ENCODE measurements at regions not wholly inside any gene's neighbourhood (a gene's known extent, or its start where the extent isn't known, plus 50 kb on each side); places are given as distances from the start of the nearest gene placed in this dataset.

DNA sequence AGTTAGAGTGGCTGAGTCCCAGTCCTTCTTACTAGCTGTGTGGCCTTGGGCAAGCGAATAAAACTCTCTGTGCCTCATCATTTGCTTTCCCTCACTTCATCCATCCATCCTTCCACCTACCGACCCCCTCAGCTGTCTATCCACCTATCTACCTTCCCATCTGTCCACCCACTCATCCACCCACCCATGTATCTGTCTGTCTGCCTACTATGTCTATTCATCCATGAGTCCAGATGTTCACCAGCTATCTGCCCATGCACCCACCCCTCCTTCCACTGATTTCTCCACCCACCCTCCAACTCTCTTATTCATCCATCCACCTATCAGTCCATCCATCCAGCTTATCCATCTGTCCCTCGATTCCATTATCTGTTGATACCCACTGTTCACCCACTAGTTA lies 60.4 kb upstream of the ATP2B2 start:
- no peak for TF ChIP-seq JUND (IDR thresholded peaks at IDR 0.05)
- TF ChIP-seq EZH2phosphoT487 (IDR thresholded peaks at IDR 0.05; ENCODE audit: borderline replicate concordance, low read depth) = no peak
- TF ChIP-seq, protein P1, sequence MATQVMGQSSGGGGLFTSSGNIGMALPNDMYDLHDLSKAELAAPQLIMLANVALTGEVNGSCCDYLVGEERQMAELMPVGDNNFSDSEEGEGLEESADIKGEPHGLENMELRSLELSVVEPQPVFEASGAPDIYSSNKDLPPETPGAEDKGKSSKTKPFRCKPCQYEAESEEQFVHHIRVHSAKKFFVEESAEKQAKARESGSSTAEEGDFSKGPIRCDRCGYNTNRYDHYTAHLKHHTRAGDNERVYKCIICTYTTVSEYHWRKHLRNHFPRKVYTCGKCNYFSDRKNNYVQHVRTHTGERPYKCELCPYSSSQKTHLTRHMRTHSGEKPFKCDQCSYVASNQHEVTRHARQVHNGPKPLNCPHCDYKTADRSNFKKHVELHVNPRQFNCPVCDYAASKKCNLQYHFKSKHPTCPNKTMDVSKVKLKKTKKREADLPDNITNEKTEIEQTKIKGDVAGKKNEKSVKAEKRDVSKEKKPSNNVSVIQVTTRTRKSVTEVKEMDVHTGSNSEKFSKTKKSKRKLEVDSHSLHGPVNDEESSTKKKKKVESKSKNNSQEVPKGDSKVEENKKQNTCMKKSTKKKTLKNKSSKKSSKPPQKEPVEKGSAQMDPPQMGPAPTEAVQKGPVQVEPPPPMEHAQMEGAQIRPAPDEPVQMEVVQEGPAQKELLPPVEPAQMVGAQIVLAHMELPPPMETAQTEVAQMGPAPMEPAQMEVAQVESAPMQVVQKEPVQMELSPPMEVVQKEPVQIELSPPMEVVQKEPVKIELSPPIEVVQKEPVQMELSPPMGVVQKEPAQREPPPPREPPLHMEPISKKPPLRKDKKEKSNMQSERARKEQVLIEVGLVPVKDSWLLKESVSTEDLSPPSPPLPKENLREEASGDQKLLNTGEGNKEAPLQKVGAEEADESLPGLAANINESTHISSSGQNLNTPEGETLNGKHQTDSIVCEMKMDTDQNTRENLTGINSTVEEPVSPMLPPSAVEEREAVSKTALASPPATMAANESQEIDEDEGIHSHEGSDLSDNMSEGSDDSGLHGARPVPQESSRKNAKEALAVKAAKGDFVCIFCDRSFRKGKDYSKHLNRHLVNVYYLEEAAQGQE (IDR thresholded peaks at IDR 0.05; ENCODE audit: low read depth, low read length) = no peak
- TF ChIP-seq TAF1 (IDR thresholded peaks at IDR 0.05; ENCODE audit: borderline replicate concordance, low read depth, low read length) = no peak
- TF ChIP-seq RXRA (IDR thresholded peaks at IDR 0.05; ENCODE audit: borderline replicate concordance, low read depth) = no peak
- TF ChIP-seq, protein P2, sequence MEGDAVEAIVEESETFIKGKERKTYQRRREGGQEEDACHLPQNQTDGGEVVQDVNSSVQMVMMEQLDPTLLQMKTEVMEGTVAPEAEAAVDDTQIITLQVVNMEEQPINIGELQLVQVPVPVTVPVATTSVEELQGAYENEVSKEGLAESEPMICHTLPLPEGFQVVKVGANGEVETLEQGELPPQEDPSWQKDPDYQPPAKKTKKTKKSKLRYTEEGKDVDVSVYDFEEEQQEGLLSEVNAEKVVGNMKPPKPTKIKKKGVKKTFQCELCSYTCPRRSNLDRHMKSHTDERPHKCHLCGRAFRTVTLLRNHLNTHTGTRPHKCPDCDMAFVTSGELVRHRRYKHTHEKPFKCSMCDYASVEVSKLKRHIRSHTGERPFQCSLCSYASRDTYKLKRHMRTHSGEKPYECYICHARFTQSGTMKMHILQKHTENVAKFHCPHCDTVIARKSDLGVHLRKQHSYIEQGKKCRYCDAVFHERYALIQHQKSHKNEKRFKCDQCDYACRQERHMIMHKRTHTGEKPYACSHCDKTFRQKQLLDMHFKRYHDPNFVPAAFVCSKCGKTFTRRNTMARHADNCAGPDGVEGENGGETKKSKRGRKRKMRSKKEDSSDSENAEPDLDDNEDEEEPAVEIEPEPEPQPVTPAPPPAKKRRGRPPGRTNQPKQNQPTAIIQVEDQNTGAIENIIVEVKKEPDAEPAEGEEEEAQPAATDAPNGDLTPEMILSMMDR (IDR thresholded peaks at IDR 0.05) = no peak
- no peak for TF ChIP-seq POLR2AphosphoS5 (IDR thresholded peaks at IDR 0.05; ENCODE audit: low read depth, low read length)
- no peak for TF ChIP-seq RAD21 (IDR thresholded peaks at IDR 0.05; ENCODE audit: low read length)
- TF ChIP-seq ZBTB33 (IDR thresholded peaks at IDR 0.05; ENCODE audit: borderline replicate concordance, low read depth) = no peak
- TF ChIP-seq, protein P3, sequence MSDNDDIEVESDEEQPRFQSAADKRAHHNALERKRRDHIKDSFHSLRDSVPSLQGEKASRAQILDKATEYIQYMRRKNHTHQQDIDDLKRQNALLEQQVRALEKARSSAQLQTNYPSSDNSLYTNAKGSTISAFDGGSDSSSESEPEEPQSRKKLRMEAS (IDR thresholded peaks at IDR 0.05; ENCODE audit: low read depth) = no peak
- TF ChIP-seq NRF1 (IDR thresholded peaks at IDR 0.05; ENCODE audit: low read depth, low read length) = no peak
